Gastroesophageal sphincter (tissue), 3 donors: ENCODE measurements at regions not wholly inside any gene's neighbourhood (a gene's known extent, or its start where the extent isn't known, plus 50 kb on each side); places are given as distances from the start of the nearest gene placed in this dataset.

Experiments
- EP300 ChIP-seq: sonication (generic); formaldehyde crosslinking; IDR thresholded peaks from one replicate; pipeline ENCODE4 v1.6.1; 2017; ENCODE audit warnings: antibody characterized with exemption, mild to moderate bottlenecking
- TF ChIP-seq, protein P1 (sequence below), 4 experiments: fragments of 200-600 bp in 2 of 4; fragments of 450-650 bp in 2 of 4; sonication (generic) in 1 of 4; IDR thresholded peaks; one replicate each; pipeline ENCODE4 v1.5.1; 2017 to 2019; ENCODE audit warnings: antibody characterized with exemption in 4 of 4, mild to moderate bottlenecking in 2 of 4, moderate library complexity in 2 of 4

DNA sequence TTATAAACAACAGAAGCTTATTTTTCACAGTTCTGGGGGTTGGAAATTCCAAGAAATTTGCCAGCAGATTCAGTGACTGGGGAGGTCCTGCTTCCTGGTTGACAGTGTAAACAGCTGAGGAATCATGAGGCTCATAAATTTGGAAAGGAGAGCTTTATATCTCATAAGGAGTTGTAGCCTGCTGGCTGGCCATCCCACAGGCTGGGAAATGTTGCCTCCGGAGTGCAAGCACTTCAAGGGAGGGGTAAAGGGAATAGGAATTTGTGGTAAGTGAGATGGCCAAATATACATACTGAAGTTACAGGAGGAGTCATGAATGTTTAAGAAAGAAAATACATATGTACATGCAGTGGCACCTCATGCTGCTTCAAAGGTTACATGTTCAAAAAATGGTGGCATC, 217.2 kb upstream of the CBLB start:
- no peak for TF ChIP-seq EP300
- TF ChIP-seq, protein P1, sequence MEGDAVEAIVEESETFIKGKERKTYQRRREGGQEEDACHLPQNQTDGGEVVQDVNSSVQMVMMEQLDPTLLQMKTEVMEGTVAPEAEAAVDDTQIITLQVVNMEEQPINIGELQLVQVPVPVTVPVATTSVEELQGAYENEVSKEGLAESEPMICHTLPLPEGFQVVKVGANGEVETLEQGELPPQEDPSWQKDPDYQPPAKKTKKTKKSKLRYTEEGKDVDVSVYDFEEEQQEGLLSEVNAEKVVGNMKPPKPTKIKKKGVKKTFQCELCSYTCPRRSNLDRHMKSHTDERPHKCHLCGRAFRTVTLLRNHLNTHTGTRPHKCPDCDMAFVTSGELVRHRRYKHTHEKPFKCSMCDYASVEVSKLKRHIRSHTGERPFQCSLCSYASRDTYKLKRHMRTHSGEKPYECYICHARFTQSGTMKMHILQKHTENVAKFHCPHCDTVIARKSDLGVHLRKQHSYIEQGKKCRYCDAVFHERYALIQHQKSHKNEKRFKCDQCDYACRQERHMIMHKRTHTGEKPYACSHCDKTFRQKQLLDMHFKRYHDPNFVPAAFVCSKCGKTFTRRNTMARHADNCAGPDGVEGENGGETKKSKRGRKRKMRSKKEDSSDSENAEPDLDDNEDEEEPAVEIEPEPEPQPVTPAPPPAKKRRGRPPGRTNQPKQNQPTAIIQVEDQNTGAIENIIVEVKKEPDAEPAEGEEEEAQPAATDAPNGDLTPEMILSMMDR (IDR thresholded peaks at IDR 0.05): no peak
